IMR-90 (cell line): ENCODE measurements at regions not wholly inside any gene's neighbourhood (a gene's known extent, or its start where the extent isn't known, plus 50 kb on each side); places are given as distances from the start of the nearest gene placed in this dataset.

ENCODE experiments used
- CEBPB ChIP-seq: IDR thresholded peaks from 2 replicates; pipeline ENCODE4 v1.6.1; 2012; ENCODE audit warnings: low read depth, low read length, improper control_type of control experiment
- CTCF ChIP-seq: conservative IDR thresholded peaks from 2 replicates; pipeline ENCODE4 v1.5.1; 2012; ENCODE audit warnings: mild to moderate bottlenecking, low read depth, low read length, improper control_type of control experiment
- FOS ChIP-seq: fragments of 150-350 bp; IDR thresholded peaks from 2 replicates; pipeline ENCODE4 v1.6.1; 2016; ENCODE audit warnings: low read depth, low read length
- MAFK ChIP-seq: IDR thresholded peaks from 2 replicates; pipeline ENCODE4 v1.6.1; 2012; ENCODE audit warnings: low read depth, low read length, improper control_type of control experiment
- MAZ ChIP-seq: IDR thresholded peaks from 2 replicates; pipeline ENCODE4 v1.6.1; 2012; ENCODE audit warnings: low read depth, mild to moderate bottlenecking, low read length, improper control_type of control experiment, moderate library complexity, borderline replicate concordance
- POLR2A ChIP-seq: IDR thresholded peaks from 2 replicates; pipeline ENCODE4 v1.6.1; 2012; ENCODE audit warnings: mild to moderate bottlenecking, low read depth, low read length
- RAD21 ChIP-seq: IDR thresholded peaks from 2 replicates; pipeline ENCODE4 v1.6.1; 2012; ENCODE audit warnings: low read length, improper control_type of control experiment
- RCOR1 ChIP-seq: IDR thresholded peaks from 2 replicates; pipeline ENCODE4 v1.6.1; 2012; ENCODE audit warnings: mild to moderate bottlenecking, low read length, improper control_type of control experiment; ENCODE audit not compliant: insufficient replicate concordance
- RFX5 ChIP-seq: IDR thresholded peaks from 2 replicates; pipeline ENCODE4 v1.8.0; 2012; ENCODE audit warnings: low read depth, mild to moderate bottlenecking, low read length, moderate library complexity
- USF2 ChIP-seq: fragments of 150-350 bp; IDR thresholded peaks from 2 replicates; pipeline ENCODE4 v1.6.1; 2017; ENCODE audit warnings: mild to moderate bottlenecking, antibody characterized with exemption, low read length, low read depth

- TF ChIP-seq RFX5 (no peak), CTCF (no peak), CEBPB (no peak), MAFK (no peak), RAD21 (no peak), USF2 (no peak), RCOR1 (no peak), FOS (no peak), MAZ (no peak), POLR2A (no peak)
Measured at GRCh38 chr9:81394881-81395675, 294.3 kb downstream of the TLE1 start.
